HCT116 (cell line): ENCODE measurements at regions not wholly inside any gene's neighbourhood (a gene's known extent, or its start where the extent isn't known, plus 50 kb on each side); places are given as distances from the start of the nearest gene placed in this dataset.

Source experiments
- CEBPB ChIP-seq: IDR thresholded peaks from 2 replicates; pipeline ENCODE4 v1.6.1; 2012; ENCODE audit warnings: low read depth
- EZH2 ChIP-seq: fragments of 200-600 bp; sonication (generic); IDR thresholded peaks from 2 replicates; pipeline ENCODE4 v1.6.1; 2017; ENCODE audit warnings: antibody characterized with exemption, mixed run types
- FOSL1 ChIP-seq: IDR thresholded peaks from 2 replicates; pipeline ENCODE4 v1.6.1; 2012; ENCODE audit warnings: low read depth
- POLR2A ChIP-seq: IDR thresholded peaks from 2 replicates; pipeline ENCODE4 v1.7.0; 2011; ENCODE audit warnings: borderline replicate concordance; ENCODE audit not compliant: insufficient read depth, insufficient read length; ENCODE audit errors: extremely low read depth
- POLR2AphosphoS5 ChIP-seq: IDR thresholded peaks from 2 replicates; pipeline ENCODE4 v1.6.1; 2011; ENCODE audit warnings: mild to moderate bottlenecking, low read depth, low read length, moderate library complexity
- SP1 ChIP-seq: IDR thresholded peaks from 2 replicates; pipeline ENCODE4 v1.6.1; 2012; ENCODE audit warnings: low read depth
- YY1 ChIP-seq: IDR thresholded peaks from 2 replicates; pipeline ENCODE4 v1.6.1; 2011; ENCODE audit warnings: low read length, low read depth, moderate library complexity, mild to moderate bottlenecking; ENCODE audit not compliant: insufficient replicate concordance; ENCODE audit errors: extremely low read depth
- ZNF274 ChIP-seq: fragments of 200-500 bp; sonication (Bioruptor generic); IDR thresholded peaks from 2 replicates; pipeline ENCODE4 v1.6.1; 2014; ENCODE audit warnings: mild to moderate bottlenecking, low read depth, low read length, inconsistent platforms
- TF ChIP-seq, protein P1 (sequence below), 3 experiments: fragments of 200-600 bp in 1 of 3; sonication (generic) in 1 of 3; IDR thresholded peaks in 2 of 3; conservative IDR thresholded peaks in 1 of 3; 2 replicates each; pipeline ENCODE4 v1.5.1; 2012 to 2017; ENCODE audit warnings: low read depth in 2 of 3, low read length in 2 of 3, antibody characterized with exemption in 1 of 3, borderline replicate concordance in 1 of 3, control low read depth in 1 of 3, mild to moderate bottlenecking in 1 of 3, mixed read lengths in 1 of 3, mixed run types in 1 of 3, moderate library complexity in 1 of 3; ENCODE audit not compliant: insufficient read depth in 1 of 3
- TF ChIP-seq, protein P2 (sequence below): IDR thresholded peaks from 2 replicates; pipeline ENCODE4 v1.6.1; 2012; ENCODE audit warnings: low read depth

DNA sequence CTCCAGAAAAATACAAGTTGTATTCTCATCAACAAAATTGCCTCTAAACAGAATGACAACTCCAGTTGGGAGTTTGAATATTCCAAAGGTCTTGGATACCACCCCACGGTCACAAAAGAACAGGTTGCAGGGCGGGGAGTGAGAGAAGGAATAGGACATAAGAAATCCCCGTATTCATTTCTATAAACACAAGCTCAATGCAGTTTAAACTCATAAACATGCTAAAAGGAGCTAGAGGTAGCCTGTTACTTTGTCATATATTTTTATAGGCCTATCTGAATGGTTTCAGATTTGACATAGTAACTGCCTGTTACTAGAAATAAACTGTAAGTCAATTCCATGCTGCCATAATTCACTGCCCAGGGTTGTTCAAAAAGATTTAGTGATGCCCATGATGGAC lies 567.5 kb downstream of the BCL11A start:
- TF ChIP-seq, protein P1, sequence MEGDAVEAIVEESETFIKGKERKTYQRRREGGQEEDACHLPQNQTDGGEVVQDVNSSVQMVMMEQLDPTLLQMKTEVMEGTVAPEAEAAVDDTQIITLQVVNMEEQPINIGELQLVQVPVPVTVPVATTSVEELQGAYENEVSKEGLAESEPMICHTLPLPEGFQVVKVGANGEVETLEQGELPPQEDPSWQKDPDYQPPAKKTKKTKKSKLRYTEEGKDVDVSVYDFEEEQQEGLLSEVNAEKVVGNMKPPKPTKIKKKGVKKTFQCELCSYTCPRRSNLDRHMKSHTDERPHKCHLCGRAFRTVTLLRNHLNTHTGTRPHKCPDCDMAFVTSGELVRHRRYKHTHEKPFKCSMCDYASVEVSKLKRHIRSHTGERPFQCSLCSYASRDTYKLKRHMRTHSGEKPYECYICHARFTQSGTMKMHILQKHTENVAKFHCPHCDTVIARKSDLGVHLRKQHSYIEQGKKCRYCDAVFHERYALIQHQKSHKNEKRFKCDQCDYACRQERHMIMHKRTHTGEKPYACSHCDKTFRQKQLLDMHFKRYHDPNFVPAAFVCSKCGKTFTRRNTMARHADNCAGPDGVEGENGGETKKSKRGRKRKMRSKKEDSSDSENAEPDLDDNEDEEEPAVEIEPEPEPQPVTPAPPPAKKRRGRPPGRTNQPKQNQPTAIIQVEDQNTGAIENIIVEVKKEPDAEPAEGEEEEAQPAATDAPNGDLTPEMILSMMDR (IDR thresholded peaks at IDR 0.05 in 2 of 3, conservative IDR thresholded peaks at IDR 0.05 in 1 of 3; ENCODE audit: borderline replicate concordance in 1 of 3, insufficient read depth in 1 of 3, low read depth in 2 of 3, low read length in 2 of 3), result no peak
- TF ChIP-seq POLR2A (no peak), EZH2 (no peak), YY1 (no peak), POLR2AphosphoS5 (no peak), CEBPB (no peak), ZNF274 (no peak), FOSL1 (no peak), SP1 (no peak)
- TF ChIP-seq, protein P2, sequence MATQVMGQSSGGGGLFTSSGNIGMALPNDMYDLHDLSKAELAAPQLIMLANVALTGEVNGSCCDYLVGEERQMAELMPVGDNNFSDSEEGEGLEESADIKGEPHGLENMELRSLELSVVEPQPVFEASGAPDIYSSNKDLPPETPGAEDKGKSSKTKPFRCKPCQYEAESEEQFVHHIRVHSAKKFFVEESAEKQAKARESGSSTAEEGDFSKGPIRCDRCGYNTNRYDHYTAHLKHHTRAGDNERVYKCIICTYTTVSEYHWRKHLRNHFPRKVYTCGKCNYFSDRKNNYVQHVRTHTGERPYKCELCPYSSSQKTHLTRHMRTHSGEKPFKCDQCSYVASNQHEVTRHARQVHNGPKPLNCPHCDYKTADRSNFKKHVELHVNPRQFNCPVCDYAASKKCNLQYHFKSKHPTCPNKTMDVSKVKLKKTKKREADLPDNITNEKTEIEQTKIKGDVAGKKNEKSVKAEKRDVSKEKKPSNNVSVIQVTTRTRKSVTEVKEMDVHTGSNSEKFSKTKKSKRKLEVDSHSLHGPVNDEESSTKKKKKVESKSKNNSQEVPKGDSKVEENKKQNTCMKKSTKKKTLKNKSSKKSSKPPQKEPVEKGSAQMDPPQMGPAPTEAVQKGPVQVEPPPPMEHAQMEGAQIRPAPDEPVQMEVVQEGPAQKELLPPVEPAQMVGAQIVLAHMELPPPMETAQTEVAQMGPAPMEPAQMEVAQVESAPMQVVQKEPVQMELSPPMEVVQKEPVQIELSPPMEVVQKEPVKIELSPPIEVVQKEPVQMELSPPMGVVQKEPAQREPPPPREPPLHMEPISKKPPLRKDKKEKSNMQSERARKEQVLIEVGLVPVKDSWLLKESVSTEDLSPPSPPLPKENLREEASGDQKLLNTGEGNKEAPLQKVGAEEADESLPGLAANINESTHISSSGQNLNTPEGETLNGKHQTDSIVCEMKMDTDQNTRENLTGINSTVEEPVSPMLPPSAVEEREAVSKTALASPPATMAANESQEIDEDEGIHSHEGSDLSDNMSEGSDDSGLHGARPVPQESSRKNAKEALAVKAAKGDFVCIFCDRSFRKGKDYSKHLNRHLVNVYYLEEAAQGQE, result no peak
